GM19372 (cell line): ENCODE measurements at regions not wholly inside any gene's neighbourhood (a gene's known extent, or its start where the extent isn't known, plus 50 kb on each side); places are given as distances from the start of the nearest gene placed in this dataset.

Experiments
- ATAC-seq: cut with Tn5 transposase; IDR thresholded peaks from one replicate; pipeline ENCODE4 v1.9.1; 2021; ENCODE audit warnings: mild to moderate bottlenecking, low read depth, moderate library complexity; ENCODE audit not compliant: unreplicated experiment

DNA sequence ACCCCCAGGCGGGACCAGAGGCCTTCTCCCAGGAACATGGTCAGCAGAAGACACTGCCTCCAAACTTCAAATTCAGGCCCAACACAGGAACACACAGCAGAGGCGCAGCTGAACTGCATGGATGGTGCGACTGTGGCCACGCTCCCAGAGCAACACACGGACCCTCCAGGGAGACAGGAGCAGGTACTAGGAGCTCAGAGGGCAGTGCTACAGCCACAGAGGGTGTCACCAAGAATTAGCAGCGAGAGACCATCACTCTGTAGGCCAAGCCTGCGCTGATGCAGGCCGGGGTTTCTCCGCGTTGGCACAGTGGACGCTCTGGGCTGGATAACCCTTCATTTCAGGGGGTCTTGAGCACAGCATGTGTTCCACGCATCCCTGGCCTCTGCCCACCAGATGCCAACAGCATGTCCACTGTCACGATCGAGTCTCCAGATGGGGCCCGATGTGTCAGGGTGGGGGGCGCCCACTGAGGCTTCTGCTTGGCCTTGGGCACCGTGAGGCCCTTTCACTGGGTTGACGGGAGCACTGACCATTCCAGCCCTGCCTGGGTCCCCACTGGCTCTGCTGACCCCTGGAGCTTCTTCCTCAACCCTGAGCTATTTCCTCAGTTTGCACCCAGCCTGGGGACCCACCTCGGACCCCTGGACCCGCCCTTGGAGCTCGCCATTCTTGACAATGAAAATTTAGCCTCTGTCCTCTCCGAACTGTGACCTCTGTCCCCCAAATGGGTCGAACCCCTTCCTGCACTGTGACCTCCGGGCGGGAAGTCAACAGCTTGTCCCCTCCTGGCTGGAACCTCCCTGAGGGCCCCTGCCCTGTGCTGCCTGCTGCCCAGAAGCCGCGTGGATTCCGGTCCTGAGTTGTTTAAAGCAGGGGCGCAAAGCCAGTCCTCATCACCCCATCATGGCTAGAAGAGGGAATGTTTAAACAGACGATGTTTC, 239.4 kb downstream of the DLL1 start:
- ATAC-seq: no peak

DNA sequence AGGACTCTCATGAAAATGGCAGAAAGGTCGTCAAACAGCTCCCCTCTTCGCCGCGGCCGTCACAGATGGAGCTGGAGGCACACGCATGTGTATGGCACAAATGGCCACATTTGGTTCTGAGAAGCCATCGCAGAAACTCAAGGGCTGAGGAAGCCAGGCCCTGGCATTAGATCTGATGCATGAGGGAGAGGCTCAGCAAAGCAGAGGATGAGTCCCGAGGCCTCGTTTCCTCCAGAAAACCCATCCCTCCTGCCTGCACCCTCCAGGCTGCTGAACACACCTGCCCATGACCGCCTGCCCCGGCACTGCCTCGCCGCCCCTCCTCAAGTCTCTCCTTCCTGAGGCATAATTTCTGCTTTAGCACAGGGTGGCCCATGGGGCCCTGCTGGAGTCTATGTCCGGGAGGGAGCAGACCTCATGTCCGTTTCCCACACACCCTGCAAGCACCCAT, 240.3 kb downstream of the DLL1 start:
- ATAC-seq: no peak

DNA sequence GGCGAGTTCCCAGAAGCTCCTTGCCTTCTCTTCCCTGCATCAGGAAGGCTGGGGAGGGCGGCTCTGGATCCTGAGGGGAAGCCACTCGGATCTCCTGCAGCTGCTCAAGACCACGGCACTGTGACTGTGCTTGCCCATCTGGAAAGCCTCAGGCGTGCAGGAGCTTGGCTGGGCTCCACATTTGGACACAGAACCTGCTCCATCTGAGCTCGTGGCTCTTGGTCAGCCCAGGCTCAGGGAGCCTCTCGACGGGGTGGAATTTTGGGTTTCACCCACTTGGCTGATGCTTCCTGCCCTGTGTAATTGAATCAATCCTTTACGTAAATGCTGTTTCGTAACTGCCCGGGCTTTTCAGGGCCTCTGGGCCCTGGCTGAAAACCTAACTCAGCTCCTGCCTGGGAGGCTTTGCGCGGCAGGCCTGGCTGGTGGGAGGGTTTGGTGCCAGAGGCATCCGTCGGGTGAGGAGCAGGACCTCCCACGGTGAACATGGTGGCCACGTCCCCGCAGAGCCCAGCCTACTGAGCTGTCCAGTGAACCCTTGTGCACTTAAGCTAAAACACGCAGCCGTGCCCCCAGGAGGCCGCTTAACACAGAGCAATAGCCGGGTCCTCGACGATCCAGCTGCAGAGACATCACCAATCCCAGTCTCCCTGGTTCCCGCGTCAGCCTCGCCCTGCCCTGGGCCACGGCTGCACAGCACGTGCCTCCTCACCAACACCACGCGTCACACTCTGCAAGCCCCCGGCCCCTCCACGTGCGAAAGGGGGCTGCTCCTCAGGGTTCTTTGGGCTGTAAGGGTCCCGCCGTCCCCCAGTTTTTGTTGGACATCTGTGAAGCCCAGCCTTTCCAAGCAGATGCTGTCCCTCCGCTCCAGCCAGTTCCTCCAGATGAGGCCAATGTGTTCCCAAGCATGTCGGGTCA, 241.0 kb downstream of the DLL1 start:
- ATAC-seq: no peak

DNA sequence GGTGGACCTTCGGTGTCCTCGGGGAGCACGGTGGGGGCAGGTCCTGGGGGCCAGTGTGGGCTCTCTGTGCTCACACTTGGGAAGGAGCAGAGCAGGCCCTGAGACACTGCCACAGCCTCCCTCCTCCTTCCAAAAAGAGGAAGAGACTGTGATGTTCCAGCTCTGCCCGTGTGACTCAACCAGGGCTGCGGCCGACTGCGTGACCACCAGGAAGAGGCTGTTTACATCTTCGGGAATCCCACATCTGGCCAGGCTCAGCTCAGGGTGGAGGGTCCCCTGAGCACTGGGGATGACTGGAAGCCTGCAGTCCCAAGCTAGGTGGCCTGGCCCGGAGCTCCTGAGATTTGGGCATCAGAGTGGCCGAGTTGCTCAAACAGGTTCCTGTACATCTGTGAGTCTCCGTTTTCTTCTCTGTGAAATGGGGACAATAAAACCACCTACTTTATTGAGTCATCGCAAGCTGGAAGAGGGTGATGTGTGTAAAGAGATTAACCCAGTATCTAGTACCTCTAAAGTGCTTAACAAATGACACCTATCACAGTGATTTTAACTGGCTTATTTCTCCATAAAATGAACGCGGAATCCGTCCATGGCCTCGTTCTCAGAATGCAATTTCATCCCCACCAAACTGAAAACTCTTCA, 242.1 kb downstream of the DLL1 start:
- ATAC-seq: no peak

DNA sequence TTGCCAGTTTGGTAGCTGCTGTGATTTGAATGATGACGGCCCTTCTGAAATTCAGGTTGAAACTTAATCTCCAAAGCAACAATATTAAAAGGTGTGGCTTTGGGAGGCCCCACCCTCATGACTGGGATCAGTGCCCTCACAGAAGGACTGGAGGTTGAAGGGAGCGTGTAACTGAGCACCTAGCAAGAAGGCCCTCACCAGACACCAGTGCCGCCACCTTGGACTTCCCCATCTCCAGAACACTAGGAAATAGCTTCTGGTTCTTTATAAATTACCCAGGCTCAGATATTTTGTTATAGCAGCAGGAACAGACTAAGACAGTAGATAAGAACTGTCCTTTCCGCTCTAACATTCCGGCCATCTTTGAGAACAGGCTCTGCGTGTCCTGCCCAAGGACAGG, 243.1 kb downstream of the DLL1 start:
- ATAC-seq: no peak

DNA sequence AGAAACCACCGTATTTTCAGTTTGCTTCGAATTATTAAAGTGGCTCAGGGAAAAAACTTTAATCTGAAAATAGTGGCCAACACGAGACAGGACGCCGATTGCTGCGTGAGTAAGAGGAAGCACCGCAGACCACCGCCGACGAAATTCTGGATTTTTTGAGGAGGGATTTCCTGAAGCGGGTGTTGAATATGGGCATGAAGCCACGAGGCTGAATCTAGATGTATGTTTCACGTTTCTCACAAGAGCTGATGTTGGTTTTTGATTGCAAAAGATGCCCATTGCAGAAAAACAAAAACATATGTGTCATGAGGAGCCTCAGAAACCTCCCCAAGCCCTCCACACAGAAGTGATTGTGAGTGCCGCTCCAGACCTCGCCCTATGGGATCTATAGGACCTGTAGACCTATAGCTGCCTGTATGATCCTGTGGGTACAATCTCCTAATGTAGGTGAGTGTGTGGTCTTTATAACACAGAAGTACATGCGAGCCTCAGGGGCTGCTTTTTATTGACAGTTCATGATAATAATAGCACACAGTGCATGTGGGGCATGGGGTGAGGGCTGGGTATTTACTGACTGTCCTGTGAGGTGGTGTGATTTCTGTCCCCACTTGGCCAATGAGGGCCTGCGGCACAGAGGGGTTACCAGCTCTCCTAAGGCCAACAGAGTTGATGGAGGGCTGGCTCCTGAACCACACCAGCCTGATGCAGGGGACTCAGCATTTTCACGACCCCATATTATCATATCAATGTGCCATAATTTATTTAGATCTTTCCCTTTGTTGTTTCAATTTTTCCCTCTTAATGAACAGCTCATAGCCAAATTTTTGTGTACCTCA, 243.9 kb downstream of the DLL1 start:
- ATAC-seq: no peak

DNA sequence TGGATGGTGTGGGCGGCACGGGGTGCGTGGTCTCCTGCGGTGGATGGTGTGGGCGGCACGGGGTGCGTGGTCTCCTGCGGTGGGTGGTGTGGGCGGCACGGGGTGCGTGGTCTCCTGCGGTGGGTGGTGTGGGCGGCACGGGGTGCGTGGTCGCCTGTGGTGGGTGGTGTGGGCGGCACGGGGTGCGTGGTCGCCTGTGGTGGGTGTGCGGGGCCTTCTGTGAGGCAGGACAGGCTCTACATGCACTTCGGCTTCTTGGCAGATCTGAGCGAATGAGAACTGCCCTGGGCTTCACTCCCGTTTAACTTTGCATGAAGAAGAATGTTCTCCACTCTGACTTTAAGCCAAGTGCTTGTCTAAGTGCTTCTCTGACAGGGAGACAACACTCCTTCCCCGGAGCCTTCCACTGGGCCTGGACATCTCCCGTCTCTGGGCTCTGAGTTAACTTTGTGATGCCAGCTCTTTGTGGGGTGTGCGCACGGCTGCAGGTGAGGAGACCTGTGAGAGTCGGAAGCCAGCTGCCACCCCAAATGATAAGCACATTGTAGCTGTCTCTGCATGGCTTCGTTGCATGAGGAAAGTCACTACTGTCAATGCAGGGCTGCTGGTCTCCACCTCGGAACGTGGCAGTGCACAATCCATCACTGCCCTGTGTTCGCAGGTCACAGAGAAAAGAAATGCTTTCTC, 244.8 kb downstream of the DLL1 start:
- ATAC-seq: no peak

DNA sequence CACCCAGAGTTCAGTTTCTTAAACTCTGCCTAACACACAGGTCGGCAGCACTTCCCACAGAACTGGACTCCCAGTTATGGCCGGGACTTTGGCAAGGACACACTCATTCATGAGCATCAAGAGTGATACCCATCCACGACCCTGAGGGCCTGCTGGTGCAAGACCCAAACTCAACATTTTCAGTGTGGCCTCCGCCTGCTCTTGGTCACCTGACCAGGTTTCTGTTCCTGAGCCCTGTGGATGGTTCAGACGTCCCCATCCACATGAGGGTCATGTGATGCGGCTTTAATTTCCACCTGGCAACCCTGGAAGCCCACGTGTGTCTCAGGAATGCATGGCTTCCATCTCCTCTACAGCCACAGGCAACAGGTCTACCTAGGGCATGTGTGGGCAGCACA, 245.3 kb downstream of the DLL1 start:
- ATAC-seq: no peak

DNA sequence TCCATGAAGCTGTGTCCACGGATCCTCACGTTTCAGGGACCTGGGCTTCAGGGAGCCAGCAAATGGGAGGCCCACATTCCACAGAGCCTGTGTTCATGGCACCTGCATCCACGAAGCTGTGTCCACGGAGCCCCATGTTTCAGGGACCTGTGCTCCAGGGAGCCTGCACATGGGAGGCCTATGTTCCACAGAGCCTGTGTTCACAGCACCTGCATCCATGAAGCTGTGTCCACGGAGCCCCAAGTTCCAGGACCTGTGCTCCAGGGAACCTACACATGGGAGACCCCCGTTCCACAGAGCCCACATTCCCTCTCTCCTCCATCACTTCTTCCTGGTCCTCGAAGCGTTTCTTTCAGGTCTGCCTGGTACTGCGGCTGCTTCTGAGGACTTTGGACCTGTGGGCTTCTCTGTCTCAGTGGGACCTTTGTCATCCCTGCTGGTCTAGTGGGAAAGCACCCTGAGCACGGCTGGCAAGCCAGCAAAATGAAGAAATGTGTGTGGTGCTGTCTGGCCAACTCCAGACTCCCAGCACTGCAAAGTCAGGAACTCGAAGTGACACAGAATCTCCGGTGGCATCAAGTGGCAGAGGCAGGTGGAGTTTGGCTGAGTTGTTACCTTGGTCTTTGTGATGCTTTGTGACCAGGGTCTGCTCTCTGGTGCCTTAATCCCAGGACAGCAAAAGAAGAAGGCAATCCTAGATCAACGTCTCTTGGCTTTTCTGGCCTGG, 245.9 kb downstream of the DLL1 start:
- ATAC-seq: no peak

DNA sequence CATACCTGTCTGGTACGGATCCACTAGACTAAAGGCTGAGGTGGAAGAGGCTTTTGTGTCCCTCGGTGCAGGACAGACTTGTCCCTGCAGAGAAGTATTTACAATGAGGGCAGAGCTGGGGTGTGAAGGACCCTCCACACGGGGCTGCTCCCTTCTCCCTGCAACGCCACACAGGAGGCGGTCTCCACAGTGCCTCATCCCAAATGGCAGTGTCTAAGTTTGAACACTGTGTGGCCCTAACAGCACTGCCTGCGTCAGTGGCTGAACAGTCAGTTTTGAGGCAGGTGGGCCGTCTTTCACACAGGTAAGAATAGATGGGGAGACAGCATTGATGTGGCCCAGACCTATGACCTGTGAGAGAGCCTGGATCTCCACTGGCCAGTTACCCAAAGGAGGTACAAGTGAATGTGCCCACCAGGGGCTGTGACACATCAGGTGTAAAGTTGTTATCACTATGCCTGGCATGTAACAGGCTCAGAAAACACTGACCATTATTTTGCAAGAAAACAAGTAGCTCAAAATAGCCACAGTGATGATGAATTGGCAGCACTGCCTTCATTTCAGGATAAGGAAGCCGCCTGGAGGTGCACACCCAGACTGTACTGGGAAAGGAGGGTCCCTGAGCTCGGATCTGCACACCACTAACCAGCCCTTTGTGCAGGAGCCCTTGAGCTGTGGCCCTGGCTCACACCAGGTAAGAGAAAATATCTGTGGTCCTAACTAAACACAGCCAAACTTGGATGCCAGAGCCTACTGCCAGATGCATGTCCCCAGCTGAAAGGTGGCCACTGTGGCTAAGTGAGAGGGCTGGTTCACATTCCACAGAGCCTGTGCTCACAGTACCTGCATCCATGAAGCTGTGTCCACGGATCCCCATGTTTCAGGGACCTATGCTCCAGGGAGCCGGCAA, 246.7 kb downstream of the DLL1 start:
- no peak for ATAC-seq

DNA sequence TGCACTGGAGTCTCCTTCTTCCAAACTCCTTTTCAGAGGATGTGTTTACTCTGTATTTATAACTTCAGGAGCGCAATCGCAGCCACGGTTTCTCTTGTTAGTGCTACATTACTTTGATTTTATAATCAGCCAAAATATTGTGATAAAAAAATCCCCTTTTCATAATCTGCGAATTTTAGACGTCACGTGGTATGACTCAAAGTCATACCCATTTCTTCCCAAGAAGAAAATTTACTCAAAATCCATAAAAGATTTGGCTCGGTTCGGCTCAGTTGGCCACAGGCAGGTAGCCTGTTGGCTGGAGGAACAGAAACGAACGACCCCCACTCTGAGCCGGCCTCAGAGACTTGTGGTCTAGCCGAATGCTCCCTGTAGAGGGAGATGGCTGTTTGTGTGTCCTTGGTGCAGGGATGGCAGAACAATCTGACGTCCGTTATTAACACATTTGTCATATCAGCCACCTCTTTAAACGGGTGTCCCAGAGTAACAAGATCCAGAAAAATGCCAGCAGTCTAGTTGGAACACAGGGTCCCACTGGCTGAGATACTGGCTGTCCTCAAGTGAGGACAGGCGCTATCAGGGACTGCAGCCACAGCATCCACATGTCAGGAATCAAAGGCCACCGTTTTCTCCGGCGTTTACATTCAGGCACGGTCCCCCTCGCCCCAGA, 247.6 kb downstream of the DLL1 start:
- ATAC-seq: no peak

DNA sequence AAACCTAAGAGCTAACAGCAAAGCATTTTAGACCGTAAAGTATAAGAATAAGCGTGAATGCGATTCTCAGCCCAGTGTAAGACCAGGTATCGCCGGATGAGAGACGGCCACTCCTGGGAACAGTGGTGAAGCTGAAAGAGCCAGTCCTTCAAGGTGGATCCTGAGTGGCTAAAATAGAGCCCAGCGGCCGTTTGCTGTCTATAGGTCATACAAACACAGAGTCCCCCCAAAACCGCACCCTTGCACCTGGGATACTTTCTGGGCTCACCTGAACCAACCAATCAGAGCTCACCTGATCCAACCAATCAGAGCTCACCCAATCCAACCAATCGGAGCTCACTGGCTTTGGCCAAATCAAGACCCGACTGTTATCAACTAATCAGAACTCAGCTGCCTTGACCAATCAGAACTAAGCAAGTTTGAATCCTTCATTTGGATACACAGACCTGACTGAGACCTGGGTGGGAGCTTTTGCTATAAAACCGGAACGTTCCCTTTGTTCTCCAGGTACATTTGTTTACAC, 248.2 kb downstream of the DLL1 start:
- no peak for ATAC-seq

DNA sequence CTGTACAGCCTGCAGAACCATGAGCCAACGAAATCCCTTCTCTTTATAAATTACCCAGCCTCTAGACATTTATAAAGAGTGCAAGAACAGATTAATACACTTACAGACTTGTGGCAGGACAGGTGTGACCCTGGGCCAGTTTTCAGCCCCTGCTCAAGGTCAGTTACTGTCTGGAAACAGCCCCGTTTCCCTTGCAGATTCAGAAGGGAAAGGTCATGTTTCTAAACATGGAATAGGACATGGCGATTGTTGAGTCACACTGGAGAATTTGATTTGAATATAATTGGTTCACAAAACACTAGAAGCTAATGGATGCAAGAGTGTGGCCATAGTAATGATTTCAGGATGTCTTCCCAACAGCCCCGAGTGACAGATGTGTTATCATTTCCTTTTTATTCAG, 248.8 kb downstream of the DLL1 start:
- no peak for ATAC-seq

DNA sequence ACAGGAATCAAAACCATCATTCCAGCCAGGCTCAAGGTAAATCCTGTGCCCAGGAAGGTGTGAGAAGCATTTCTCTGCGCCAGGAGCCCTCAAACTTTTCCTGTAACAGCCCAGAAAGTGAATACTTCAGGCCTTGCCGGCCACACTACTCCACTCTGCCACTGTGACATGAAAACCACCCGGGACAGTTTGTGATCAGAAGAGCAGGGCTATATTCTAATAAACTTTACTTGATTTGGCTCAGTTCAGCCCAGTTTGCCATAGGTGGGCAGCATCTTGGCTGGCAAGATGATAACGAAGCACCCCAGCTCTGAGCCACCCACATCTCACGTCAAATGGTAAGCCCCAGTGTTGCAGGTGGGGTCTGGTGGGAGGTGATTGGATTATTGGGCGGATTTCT, 249.4 kb downstream of the DLL1 start:
- ATAC-seq: no peak

DNA sequence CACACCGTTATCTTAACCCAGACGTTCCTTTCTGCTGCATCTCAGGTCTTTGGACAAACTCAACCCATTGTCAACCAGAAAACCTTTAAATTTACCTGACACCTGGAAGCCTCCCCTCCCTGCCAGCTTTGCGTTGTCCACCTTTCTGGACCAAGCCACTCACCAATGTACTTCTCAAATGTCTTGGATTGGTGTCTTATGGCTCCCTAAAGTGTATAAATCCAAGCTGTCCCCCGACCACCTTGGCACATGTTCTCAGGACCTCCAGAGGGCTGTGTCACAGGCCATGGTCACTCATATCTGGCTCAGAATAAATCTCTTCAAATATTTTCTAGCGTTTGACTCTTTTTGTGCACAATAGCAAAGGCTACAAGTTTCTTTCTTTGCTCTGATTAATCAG, 250.0 kb downstream of the DLL1 start:
- no peak for ATAC-seq

DNA sequence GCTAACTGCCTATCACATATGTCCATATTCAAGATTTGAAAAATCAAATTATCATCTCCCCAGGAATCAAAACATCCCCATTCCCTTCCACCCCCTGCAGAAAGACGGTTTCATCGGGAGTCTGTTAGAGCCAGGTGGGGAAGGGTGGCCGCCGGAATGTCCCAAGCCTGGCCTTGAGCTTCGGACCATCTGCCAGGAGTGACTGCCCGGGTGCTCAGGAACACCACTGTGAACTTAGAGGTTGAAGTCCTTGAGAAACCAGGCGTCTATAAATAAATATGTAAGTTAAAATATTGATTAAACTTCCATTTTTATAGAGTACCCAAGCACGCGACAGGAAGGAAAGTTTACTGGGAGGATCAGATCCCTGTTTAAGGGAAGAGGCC, 250.8 kb downstream of the DLL1 start:
- no peak for ATAC-seq
